Sigmoid colon (tissue), 4 donors: ENCODE measurements at regions not wholly inside any gene's neighbourhood (a gene's known extent, or its start where the extent isn't known, plus 50 kb on each side); places are given as distances from the start of the nearest gene placed in this dataset.

ENCODE experiments used
- EP300 ChIP-seq, 4 donors: sonication (generic); formaldehyde crosslinking; IDR thresholded peaks; one replicate each; pipeline ENCODE4 v1.6.1; 2017; ENCODE audit warnings: antibody characterized with exemption in 4 of 4
- POLR2A ChIP-seq, 2 donors: fragments of 450-650 bp; IDR thresholded peaks; one replicate each; pipeline ENCODE4 v1.6.1; 2016; ENCODE audit warnings: antibody characterized with exemption in 2 of 2, mild to moderate bottlenecking in 2 of 2, moderate library complexity in 2 of 2
- POLR2AphosphoS5 ChIP-seq, 4 donors: sonication (generic); formaldehyde crosslinking; IDR thresholded peaks; one replicate each; pipeline ENCODE4 v1.6.1; 2017; ENCODE audit warnings: antibody characterized with exemption in 4 of 4
- TF ChIP-seq, protein P1 (sequence below), 4 experiments: fragments of 450-650 bp in 3 of 4; fragments of 200-600 bp in 1 of 4; IDR thresholded peaks; one replicate each; pipeline ENCODE4 v1.5.1; 2016 to 2019; ENCODE audit warnings: antibody characterized with exemption in 4 of 4, mild to moderate bottlenecking in 3 of 4, moderate library complexity in 2 of 4

DNA sequence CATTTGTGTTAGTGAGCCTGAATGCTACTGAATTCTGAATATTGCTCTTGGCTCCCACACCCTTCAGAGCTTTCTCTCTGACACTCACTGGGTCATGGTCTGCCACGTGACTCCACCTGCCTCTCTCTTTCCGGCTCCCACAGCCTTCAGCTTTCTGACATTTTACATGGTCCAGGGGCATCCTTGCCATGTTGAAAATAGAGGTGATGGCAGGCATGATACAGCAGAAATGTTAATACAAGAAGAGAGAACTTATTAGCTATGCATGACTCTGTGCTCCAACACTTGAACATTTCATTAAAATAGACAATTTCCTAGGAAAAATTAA is 90.3 kb upstream of the CLDN5 start:
- TF ChIP-seq, protein P1, sequence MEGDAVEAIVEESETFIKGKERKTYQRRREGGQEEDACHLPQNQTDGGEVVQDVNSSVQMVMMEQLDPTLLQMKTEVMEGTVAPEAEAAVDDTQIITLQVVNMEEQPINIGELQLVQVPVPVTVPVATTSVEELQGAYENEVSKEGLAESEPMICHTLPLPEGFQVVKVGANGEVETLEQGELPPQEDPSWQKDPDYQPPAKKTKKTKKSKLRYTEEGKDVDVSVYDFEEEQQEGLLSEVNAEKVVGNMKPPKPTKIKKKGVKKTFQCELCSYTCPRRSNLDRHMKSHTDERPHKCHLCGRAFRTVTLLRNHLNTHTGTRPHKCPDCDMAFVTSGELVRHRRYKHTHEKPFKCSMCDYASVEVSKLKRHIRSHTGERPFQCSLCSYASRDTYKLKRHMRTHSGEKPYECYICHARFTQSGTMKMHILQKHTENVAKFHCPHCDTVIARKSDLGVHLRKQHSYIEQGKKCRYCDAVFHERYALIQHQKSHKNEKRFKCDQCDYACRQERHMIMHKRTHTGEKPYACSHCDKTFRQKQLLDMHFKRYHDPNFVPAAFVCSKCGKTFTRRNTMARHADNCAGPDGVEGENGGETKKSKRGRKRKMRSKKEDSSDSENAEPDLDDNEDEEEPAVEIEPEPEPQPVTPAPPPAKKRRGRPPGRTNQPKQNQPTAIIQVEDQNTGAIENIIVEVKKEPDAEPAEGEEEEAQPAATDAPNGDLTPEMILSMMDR (IDR thresholded peaks at IDR 0.05), result no peak
- no peak for TF ChIP-seq POLR2A (IDR thresholded peaks at IDR 0.05)
- TF ChIP-seq EP300 (IDR thresholded peaks at IDR 0.05), result no peak
- TF ChIP-seq POLR2AphosphoS5 (IDR thresholded peaks at IDR 0.05), result no peak
